GM19438 (cell line): ENCODE measurements at regions not wholly inside any gene's neighbourhood (a gene's known extent, or its start where the extent isn't known, plus 50 kb on each side); places are given as distances from the start of the nearest gene placed in this dataset.
"Not testable (repeated sequence)": the region's sequence is repeated elsewhere in the genome, so short reads cannot be mapped to it uniquely, and the experiment has no call there.

Source experiments
- ATAC-seq: cut with Tn5 transposase; IDR thresholded peaks from one replicate; pipeline ENCODE4 v1.9.1; 2021; ENCODE audit warnings: low read depth; ENCODE audit not compliant: unreplicated experiment

DNA sequence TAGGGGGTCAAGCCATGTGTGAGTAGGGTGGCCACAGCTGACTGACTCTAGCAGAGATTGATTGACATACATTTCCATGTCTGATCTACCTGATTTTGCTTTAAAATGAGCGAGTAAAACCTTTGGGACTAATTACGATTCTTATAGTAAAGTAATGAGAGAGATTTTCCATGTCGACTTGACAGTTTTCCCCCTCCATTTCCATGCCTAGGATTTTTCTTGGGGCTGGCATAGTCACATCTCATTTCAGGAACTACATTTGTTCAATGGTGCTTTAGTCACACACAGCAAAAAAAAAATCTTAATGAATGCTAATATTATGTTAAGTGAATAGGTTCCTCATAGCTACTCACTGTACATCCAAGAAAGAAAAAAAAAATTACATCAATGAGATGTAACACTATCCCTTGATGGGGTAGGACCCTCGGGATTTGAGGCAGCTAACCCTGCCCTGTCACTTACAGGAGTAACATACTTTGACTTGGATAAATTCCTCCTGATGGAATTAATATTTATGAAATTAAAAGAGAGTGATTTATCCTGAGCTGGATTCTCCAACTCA is 690.9 kb downstream of the TDRD15 start:
- ATAC-seq = no peak

- ATAC-seq = no peak
Measured at GRCh38 chr2:21818212-21818795, 694.5 kb downstream of the TDRD15 start.

GRCh38 chr2:21819454-21819853 is 695.7 kb downstream of the TDRD15 start:
- ATAC-seq = no peak

GRCh38 chr2:21820271-21820670 is 696.5 kb downstream of the TDRD15 start:
- ATAC-seq = no peak

- no peak for ATAC-seq
Measured at GRCh38 chr2:21821672-21822227, 698.0 kb downstream of the TDRD15 start.

- no peak for ATAC-seq
Measured at GRCh38 chr2:21822505-21822904, 698.7 kb downstream of the TDRD15 start.

GRCh38 chr2:21833767-21834166 is 710.0 kb downstream of the TDRD15 start:
- no peak for ATAC-seq

- no peak for ATAC-seq
Measured at GRCh38 chr2:21836261-21836660, 712.5 kb downstream of the TDRD15 start.

DNA sequence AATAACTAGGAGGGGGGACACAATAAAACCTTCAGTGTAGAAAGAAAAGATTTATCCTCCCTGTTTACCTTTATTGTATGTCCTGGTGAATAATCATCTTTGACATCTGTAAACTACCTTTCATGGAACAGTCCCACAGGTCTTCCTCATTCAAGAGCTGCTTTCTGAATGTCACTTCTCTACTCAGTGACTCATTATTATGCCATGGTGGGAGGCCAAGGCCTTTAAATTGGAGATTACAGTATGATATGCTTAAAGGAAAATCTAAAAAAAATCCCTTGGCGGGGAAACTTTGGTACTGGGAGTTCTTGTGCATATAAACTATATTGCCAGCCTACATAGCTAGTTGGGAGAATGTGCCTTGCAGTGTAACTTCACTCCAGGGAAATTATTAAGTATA is 713.0 kb downstream of the TDRD15 start:
- no peak for ATAC-seq

GRCh38 chr2:21837168-21837960 is 713.6 kb downstream of the TDRD15 start:
- ATAC-seq = no peak

GRCh38 chr2:21841341-21841740 is 717.6 kb downstream of the TDRD15 start:
- no peak for ATAC-seq

DNA sequence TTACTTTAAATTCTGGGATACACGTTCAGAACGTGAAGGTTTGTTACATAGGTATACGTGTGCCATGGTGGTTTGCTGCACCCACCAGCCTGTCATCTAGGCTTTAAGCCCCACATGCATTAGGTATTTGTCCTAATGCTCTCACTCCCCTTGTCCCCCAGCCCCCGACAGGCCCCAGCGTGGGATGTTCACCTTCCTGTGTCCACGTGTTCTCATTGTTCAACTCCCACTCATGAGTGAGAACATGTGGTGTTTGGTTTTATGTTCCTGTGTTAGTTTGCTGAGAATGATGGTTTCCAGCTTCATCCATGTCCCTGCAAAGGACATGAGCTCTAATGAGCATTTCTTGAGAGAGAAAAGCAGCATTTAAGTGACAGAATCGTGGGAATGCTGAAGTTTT is 726.6 kb downstream of the TDRD15 start:
- ATAC-seq = not testable (repeated sequence)

- no peak for ATAC-seq
Measured at GRCh38 chr2:21854938-21855337, 731.2 kb downstream of the TDRD15 start.

GRCh38 chr2:21856708-21857107 is 732.9 kb downstream of the TDRD15 start:
- ATAC-seq = no peak

GRCh38 chr2:21860907-21861306 is 737.1 kb downstream of the TDRD15 start:
- ATAC-seq = no peak

- ATAC-seq = no peak
Measured at GRCh38 chr2:21866316-21866715, 742.5 kb downstream of the TDRD15 start.

GRCh38 chr2:21887881-21888280 is 764.1 kb downstream of the TDRD15 start:
- ATAC-seq = no peak

- ATAC-seq = no peak
Measured at GRCh38 chr2:21890041-21890440, 766.3 kb downstream of the TDRD15 start.

GRCh38 chr2:21890716-21891115 is 766.9 kb downstream of the TDRD15 start:
- ATAC-seq = no peak

- no peak for ATAC-seq
Measured at GRCh38 chr2:21891191-21891590, 767.4 kb downstream of the TDRD15 start.

DNA sequence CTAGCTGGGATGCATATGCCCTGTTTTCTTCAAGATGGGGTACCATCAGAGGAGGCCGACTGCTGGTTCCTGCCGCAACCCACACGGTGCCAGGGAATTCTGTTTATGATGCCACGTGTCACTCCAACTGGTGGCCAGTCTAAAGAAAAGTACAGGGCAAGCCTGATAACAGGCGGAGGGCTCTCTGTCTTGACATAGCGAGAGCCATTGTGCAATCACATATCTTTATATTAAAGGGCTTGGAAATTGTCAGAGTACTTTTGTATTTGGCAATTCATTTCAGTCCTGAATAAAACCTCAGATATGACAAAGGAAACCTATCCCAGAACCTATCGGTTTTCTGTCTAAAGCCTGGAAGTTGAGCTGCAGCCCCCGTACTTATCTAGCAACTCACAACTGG is 768.4 kb downstream of the TDRD15 start:
- no peak for ATAC-seq

DNA sequence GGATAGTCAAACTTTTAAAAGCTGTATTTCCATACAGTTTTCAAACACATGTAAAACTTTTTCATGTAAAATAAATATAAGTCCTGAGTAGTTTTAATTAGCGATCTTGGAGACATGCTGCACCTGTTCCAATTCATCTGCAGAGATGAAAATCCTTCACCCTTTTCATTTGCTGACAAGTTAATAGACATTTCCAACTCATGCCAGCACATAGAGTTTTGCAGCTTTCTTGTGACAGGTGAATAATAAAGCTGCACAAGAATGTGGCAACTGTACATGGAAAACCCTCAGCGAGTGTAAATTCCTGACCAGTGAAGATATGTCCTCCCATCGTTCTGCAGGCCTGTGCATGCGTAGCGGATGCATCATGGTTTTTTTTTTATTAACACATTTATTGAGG is 771.4 kb downstream of the TDRD15 start:
- ATAC-seq = no peak
